Naive thymus-derived CD4-positive, alpha-beta T cell (primary cell): ENCODE measurements at regions not wholly inside any gene's neighbourhood (a gene's known extent, or its start where the extent isn't known, plus 50 kb on each side); places are given as distances from the start of the nearest gene placed in this dataset.
"Not testable (repeated sequence)": the region's sequence is repeated elsewhere in the genome, so short reads cannot be mapped to it uniquely, and the experiment has no call there.

Source experiments
- ATAC-seq: fragments of 150-1000 bp; cut with Tn5 transposase; 2 replicates; pipeline ENCODE4 v1.10.0; 2021; ENCODE audit warnings: mild to moderate bottlenecking, moderate library complexity
- CTCF ChIA-PET: fragments of 350-600 bp; sonication (Branson Sonifier 250); formaldehyde crosslinking; loops from one replicate; lab custom pipeline; 2021; ENCODE audit warnings: antibody characterized with exemption; lab: Charles Lee
- POLR2A ChIA-PET: fragments of 350-600 bp; sonication (Branson Sonifier 250); formaldehyde crosslinking; loops from one replicate; lab custom pipeline; 2021; ENCODE audit warnings: antibody characterized with exemption, inconsistent platforms; lab: Charles Lee
- DNase-seq, 9 donors: peaks; one replicate each; pipeline versions ENCODE4 v3.0.0 to v3.0.0-alpha.2; 2020 to 2022; ENCODE audit warnings: mixed read lengths in 1 of 9
- H3K27ac ChIP-seq: one replicate; pipeline ENCODE4 v1.7.0; 2013; ENCODE audit warnings: mild to moderate bottlenecking, low read depth, low read length, moderate library complexity
- H3K27me3 ChIP-seq, 2 donors: one replicate each; pipeline ENCODE4 v1.7.0; 2013; ENCODE audit warnings: low read length in 2 of 2, mild to moderate bottlenecking in 2 of 2, moderate library complexity in 2 of 2; ENCODE audit not compliant: control insufficient read depth in 2 of 2, insufficient read depth in 2 of 2
- H3K36me3 ChIP-seq, 3 experiments: 1 replicate in 2 of 3; 2 replicates in 1 of 3; pipeline ENCODE4 v1.7.0; 2013; ENCODE audit warnings: low read length in 3 of 3, mild to moderate bottlenecking in 3 of 3, moderate library complexity in 1 of 3; ENCODE audit not compliant: insufficient read depth in 3 of 3, control insufficient read depth in 2 of 3
- H3K4me1 ChIP-seq, 2 donors: one replicate each; pipeline ENCODE4 v1.7.0; 2013; ENCODE audit warnings: low read length in 2 of 2, mild to moderate bottlenecking in 2 of 2, moderate library complexity in 1 of 2; ENCODE audit not compliant: control insufficient read depth in 2 of 2, insufficient read depth in 2 of 2
- H3K4me3 ChIP-seq: 2 replicates; pipeline ENCODE4 v1.7.0; 2013; ENCODE audit warnings: mild to moderate bottlenecking, low read length
- H3K9me3 ChIP-seq, 3 experiments: 1 replicate in 2 of 3; 2 replicates in 1 of 3; pipeline ENCODE4 v1.7.0; 2013; ENCODE audit warnings: low read length in 3 of 3; ENCODE audit not compliant: control insufficient read depth in 2 of 3
- H3K27ac Mint-ChIP-seq, 9 donors: one replicate each; pipeline ENCODE4 v1.8.0; 2020 to 2022; ENCODE audit warnings: mixed read lengths in 9 of 9, mild to moderate bottlenecking in 8 of 9, moderate library complexity in 5 of 9, inconsistent platforms in 2 of 9
- H3K27me3 Mint-ChIP-seq, 5 donors: one replicate each; pipeline ENCODE4 v1.8.0; 2021 to 2022; ENCODE audit warnings: mixed read lengths in 5 of 5, mild to moderate bottlenecking in 1 of 5
- H3K36me3 Mint-ChIP-seq, 5 donors: one replicate each; pipeline ENCODE4 v1.8.0; 2020 to 2022; ENCODE audit warnings: mixed read lengths in 5 of 5, mild to moderate bottlenecking in 3 of 5, inconsistent platforms in 1 of 5
- H3K4me1 Mint-ChIP-seq, 7 donors: one replicate each; pipeline ENCODE4 v1.8.0; 2020 to 2022; ENCODE audit warnings: mixed read lengths in 7 of 7, mild to moderate bottlenecking in 3 of 7, inconsistent platforms in 1 of 7
- H3K4me3 Mint-ChIP-seq, 10 donors: one replicate each; pipeline ENCODE4 v1.8.0; 2020 to 2022; ENCODE audit warnings: mild to moderate bottlenecking in 10 of 10, mixed read lengths in 10 of 10, moderate library complexity in 6 of 10, inconsistent platforms in 2 of 10
- H3K9me3 Mint-ChIP-seq, 11 donors: one replicate each; pipeline ENCODE4 v1.8.0; 2020 to 2022; ENCODE audit warnings: mixed read lengths in 11 of 11, mild to moderate bottlenecking in 4 of 11, inconsistent platforms in 1 of 11, moderate library complexity in 1 of 11
- intact Hi-C, 2 donors: fragments of 100-400 bp; cut with micrococcal nuclease; formaldehyde crosslinking; loops; one replicate each; pipeline ENCODE4 v1.15.1; 2023

GRCh38 chr3:11898611-11899325 lies 52.1 kb upstream of the TAMM41 start:
- Mint-ChIP-seq H3K27me3 (peaks cover 0 to 16% (median 12%) of the 10 kb centered on the region in 5 donors), H3K4me3 (no peak overlapping the region), H3K9me3 (peaks cover 0 to 15% (median 2%) of the 10 kb centered on the region in 11 donors), H3K4me1 (peaks cover 0 to under 1% (median 0%) of the 10 kb centered on the region in 7 donors), H3K27ac (no peak overlapping the region), H3K36me3 (no peaks in the 10 kb centered on the region)
- ChIA-PET CTCF (interaction anchor here (0.6 kb wide), 1 partner anchor 805 kb away, joined by 3 read pairs; no protein-coding TSS in a partner anchor), POLR2A (no interaction called here)
- Histone ChIP-seq H3K27me3 (no peaks in the 10 kb centered on the region), H3K9me3 (no peaks in the 10 kb centered on the region), H3K4me3 (no peak overlapping the region), H3K4me1 (no peaks in the 10 kb centered on the region), H3K36me3 (no peaks in the 10 kb centered on the region), H3K27ac (no peak overlapping the region)
- DNase-seq (no peak), ATAC-seq (no peak)
- intact Hi-C loops, result no loop called here

GRCh38 chr3:11899389-11899788 lies 52.7 kb upstream of the TAMM41 start:
- H3K27me3 ChIP-seq, H3K27ac ChIP-seq, H3K36me3 ChIP-seq, ATAC-seq, H3K36me3 Mint-ChIP-seq, H3K4me3 Mint-ChIP-seq, intact Hi-C loops, H3K27ac Mint-ChIP-seq, H3K4me3 ChIP-seq, DNase-seq, H3K4me1 Mint-ChIP-seq, H3K4me1 ChIP-seq, H3K9me3 ChIP-seq, POLR2A ChIA-PET, H3K9me3 Mint-ChIP-seq: not testable (repeated sequence)
- CTCF ChIA-PET, result interaction anchor here (0.6 kb wide), 1 partner anchor 805 kb away, joined by 3 read pairs; no protein-coding TSS in a partner anchor
- peaks cover 2 to 14% (median 10%) of the 10 kb centered on the region in 5 donors for H3K27me3 Mint-ChIP-seq

GRCh38 chr3:11899826-11900225 lies 53.1 kb upstream of the TAMM41 start:
- no peaks in the 10 kb centered on the region for H3K36me3 Mint-ChIP-seq
- peaks cover 0 to 1% (median 0%) of the 10 kb centered on the region in 7 donors for H3K4me1 Mint-ChIP-seq
- H3K36me3 ChIP-seq, result no peaks in the 10 kb centered on the region
- no peak for DNase-seq
- H3K4me3 Mint-ChIP-seq, result no peak overlapping the region
- ATAC-seq, result no peak
- no peaks in the 10 kb centered on the region for H3K4me1 ChIP-seq
- ChIA-PET CTCF (no interaction called here), POLR2A (no interaction called here)
- H3K27ac Mint-ChIP-seq, result no peak overlapping the region
- no peak overlapping the region for H3K4me3 ChIP-seq
- intact Hi-C loops, result no loop called here
- H3K9me3 ChIP-seq, result no peaks in the 10 kb centered on the region
- H3K27me3 ChIP-seq, result no peaks in the 10 kb centered on the region
- no peak overlapping the region for H3K27ac ChIP-seq
- H3K9me3 Mint-ChIP-seq, result peaks cover 0 to 8% (median 0%) of the 10 kb centered on the region in 11 donors
- H3K27me3 Mint-ChIP-seq, result peaks cover 0 to 9% (median 6%) of the 10 kb centered on the region in 5 donors

- no peaks in the 10 kb centered on the region for H3K27me3 ChIP-seq
Observed at GRCh38 chr3:11900824-11901223, 54.1 kb upstream of the TAMM41 start.

GRCh38 chr3:11901286-11901875 lies 54.7 kb upstream of the TAMM41 start:
- Mint-ChIP-seq H3K27ac (no peak overlapping the region), H3K4me3 (peak overlapping the region in 1 of 10 donors; percentile 22), H3K9me3 (no peaks in the 10 kb centered on the region), H3K4me1 (peaks cover 0 to 1% (median 0%) of the 10 kb centered on the region in 7 donors), H3K36me3 (no peaks in the 10 kb centered on the region), H3K27me3 (peaks cover 0 to 12% (median under 1%) of the 10 kb centered on the region in 5 donors)
- intact Hi-C loops, result no loop called here
- Histone ChIP-seq H3K36me3 (no peaks in the 10 kb centered on the region), H3K27me3 (no peaks in the 10 kb centered on the region), H3K9me3 (no peaks in the 10 kb centered on the region), H3K4me1 (no peaks in the 10 kb centered on the region), H3K4me3 (no peak overlapping the region), H3K27ac (no peak overlapping the region)
- ChIA-PET POLR2A (no interaction called here), CTCF (no interaction called here)
- no peak for ATAC-seq
- DNase-seq, result no peak

More at GRCh38 chr3:11900824-11901223, 54.1 kb upstream of the TAMM41 start:
- ATAC-seq (no peak), DNase-seq (no peak)
- no peak overlapping the region for H3K27ac Mint-ChIP-seq
- Histone ChIP-seq H3K4me3 (no peak overlapping the region), H3K9me3 (no peaks in the 10 kb centered on the region), H3K36me3 (no peaks in the 10 kb centered on the region), H3K4me1 (no peaks in the 10 kb centered on the region), H3K27ac (no peak overlapping the region)
- ChIA-PET POLR2A (no interaction called here), CTCF (no interaction called here)
- intact Hi-C loops, result no loop called here
- H3K4me1 Mint-ChIP-seq, result peaks cover 0 to 1% (median 0%) of the 10 kb centered on the region in 7 donors
- H3K27me3 Mint-ChIP-seq, result peaks cover 0 to 8% (median 3%) of the 10 kb centered on the region in 5 donors
- H3K4me3 Mint-ChIP-seq, result no peak overlapping the region
- H3K9me3 Mint-ChIP-seq, result peaks cover 0 to 3% (median 0%) of the 10 kb centered on the region in 11 donors
- no peaks in the 10 kb centered on the region for H3K36me3 Mint-ChIP-seq

GRCh38 chr3:11903047-11903446 lies 56.4 kb upstream of the TAMM41 start:
- Mint-ChIP-seq H3K9me3 (no peaks in the 10 kb centered on the region), H3K4me3 (no peak overlapping the region), H3K4me1 (peaks cover 0 to 1% (median 0%) of the 10 kb centered on the region in 7 donors), H3K27me3 (peaks cover 0 to 12% (median 0%) of the 10 kb centered on the region in 5 donors), H3K36me3 (no peaks in the 10 kb centered on the region), H3K27ac (no peak overlapping the region)
- Histone ChIP-seq H3K27me3 (no peaks in the 10 kb centered on the region), H3K36me3 (no peaks in the 10 kb centered on the region), H3K9me3 (no peaks in the 10 kb centered on the region), H3K27ac (no peak overlapping the region), H3K4me3 (no peak overlapping the region), H3K4me1 (no peaks in the 10 kb centered on the region)
- no peak for ATAC-seq
- DNase-seq, result no peak
- intact Hi-C loops, result no loop called here
- ChIA-PET POLR2A (no interaction called here), CTCF (no interaction called here)
